ENCODE measurements at regions not wholly inside any gene's neighbourhood (a gene's known extent, or its start where the extent isn't known, plus 50 kb on each side); places are given as distances from the start of the nearest gene placed in this dataset.
"Not testable (repeated sequence)": the region's sequence is repeated elsewhere in the genome, so short reads cannot be mapped to it uniquely, and the experiment has no call there.

DNA sequence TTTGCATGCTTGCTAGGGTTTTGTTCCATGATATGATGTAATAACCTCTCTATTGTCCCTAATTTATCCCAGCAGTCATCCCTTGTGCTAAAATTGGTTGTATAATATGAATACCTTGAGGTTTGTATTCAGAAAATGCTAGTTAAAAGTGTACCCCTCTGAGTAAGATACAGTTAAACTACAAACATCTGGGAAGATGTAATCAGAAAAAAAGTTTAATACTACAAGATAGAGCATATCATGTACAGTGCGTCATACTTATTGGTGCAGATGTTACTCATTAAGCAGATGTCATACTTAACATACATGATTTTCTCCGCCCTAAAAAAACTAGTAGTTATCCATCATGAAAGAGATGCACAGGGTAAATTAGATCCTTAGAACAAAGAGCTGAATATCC lies 336.1 kb upstream of the KCND2 start:
- no peak for DNase-seq (ENCODE audit: low read depth, low spot score)

DNA sequence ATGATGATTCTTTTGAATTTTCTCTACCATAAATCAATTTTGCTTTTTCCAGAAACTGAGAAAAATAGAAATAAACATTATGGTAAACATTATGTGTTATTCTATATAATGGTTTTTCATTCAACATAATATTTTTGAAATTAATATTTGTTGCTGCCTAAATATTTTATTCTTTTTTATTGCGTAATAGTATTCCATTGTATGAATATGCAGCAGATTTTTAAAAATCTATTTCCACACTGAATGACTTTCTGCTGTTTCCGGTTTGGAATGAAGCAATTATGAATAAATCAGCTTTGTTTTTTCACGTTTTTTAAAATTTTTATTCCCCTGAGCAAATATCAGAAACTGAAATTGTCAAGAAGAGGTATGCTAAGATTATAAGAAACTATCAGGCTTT lies 335.2 kb upstream of the KCND2 start:
- DNase-seq (ENCODE audit: low read depth, low spot score) = no peak

DNA sequence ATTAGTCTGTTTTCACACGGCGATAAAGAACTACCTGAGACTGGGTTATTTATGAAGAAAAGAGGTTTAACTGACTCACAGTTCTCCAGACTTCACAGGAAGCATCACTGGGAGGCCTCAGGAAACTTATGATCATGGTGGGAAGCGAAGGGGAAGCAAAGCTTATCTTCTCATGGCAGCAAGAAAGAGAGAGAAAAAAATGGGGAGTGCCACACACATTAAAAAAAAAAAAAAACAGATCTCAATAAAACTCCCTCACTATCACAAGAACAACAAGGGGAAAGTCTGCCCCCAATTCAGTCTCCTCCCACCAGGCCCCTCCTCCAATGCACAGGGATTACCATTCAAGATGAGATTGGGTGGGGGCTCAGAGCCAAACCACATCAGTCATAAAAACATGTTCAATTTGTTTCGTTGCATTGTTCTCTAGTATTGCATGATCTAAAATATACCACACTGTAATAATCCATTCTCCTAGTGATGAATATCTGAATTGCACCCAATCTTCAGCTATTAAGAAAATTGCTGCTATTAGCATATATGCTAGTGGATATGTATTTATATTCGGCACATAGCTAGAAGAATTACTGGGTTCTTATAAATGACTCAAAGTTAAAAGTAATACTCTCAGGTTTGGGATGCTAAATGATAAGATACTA lies 328.9 kb upstream of the KCND2 start:
- no peak for DNase-seq (ENCODE audit: low read depth, low spot score)

DNA sequence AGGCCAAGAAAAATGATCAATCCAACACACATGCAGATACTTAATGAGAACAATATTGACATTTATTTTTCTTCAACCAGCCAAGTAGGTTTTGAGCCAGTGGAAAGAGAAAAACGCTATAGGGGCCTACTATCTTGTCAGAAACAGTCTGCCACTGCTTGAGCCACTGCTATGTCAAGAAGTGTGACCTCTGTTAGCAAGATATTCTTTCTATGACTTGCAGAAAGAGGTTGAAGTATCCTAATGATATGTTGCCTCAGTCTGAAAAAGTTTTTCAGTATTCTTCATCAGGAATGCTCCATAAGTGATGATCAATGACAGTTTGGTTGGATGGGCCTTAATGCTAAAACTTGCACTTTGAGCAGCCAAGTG lies 328.4 kb upstream of the KCND2 start:
- DNase-seq (ENCODE audit: low read depth, low spot score) = no peak

DNA sequence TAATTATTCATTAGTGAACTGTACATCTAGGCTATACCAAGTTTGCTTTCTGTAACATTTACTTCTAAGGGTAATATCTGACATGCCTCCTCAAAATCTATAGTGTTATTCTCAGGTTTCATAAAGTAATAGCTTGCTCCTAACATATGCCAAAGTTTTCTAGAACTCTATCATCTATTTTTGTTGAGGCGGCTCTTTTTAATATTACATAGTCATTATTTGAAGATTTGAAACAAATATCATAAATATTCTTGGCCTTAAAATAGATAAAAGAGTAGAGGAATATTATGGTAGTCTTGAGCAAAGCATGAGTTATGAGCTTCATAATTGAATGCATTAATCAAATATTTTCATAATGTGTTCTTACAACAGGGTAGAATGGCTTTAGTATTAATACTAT lies 327.2 kb upstream of the KCND2 start:
- DNase-seq (ENCODE audit: low read depth, low spot score) = no peak

DNA sequence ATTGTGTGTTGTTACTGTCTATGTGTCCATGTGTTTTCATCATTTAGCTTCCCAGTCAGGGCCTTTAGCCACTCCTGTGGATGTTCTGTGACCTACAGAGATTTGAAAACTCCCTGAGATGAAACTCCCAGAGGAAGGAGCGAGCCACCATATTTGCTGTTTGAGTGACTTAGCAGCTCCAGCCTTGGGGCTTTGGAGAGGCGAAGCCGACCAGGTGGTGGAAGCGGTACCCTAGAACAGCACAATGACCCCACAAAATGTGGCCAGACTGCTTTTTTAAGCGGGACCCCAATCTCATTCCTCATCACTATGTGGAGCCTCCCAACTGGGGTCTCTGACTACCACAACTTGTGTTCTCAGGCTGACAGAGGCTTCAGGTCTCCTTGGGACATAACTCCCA lies 323.9 kb upstream of the KCND2 start:
- no peak for DNase-seq (ENCODE audit: low read depth, low spot score)

DNA sequence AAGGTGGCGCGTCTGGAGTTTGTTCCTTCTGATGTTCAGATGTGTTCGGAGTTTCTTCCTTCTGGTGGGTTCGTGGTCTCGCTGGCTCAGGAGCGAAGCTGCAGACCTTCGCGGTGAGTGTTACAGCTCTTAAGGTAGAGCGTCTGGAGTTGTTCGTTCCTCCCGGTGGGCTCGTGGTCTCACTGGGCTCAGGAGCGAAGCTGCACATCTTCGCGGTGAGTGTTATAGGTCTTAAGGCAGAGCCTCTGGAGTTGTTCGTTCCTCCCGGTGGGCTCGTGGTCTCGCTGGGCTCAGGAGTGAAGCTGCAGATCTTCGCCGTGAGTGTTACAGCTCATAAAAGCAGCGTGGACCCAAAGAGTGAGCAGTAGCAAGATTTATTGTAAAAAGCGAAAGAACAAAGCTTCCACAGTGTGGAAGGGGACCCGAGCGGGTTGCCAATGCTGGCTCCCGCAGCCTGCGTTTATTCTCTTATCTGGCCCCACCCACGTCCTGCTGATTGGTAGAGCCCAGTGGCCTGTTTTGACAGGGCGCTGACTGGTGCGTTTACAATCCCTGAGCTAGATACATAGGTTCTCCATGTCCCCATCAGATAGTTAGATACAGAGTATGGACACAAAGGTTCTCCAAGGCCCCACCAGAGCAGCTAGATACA lies 322.5 kb upstream of the KCND2 start:
- not testable (repeated sequence) for DNase-seq (ENCODE audit: low read depth, low spot score)

DNA sequence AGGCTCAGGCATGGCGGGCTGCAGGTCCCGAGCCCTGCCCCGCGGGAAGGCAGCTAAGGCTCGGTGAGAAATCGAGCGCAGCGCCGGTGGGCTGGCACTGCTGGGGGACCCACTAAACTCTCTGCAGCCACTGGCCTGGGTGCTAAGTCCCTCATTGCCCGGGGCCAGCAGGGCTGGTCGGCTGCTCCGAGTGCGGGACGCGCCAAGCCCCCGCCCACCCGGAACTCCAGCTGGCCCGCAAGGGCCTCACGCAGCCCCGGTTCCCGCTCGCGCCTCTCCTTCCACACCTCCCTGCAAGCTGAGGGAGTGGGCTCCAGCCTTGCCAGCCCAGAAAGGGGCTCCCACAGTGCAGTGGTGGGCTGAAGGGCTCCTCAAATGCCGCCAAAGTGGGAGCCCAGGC lies 321.4 kb upstream of the KCND2 start:
- not testable (repeated sequence) for DNase-seq (ENCODE audit: low read depth, low spot score)

DNA sequence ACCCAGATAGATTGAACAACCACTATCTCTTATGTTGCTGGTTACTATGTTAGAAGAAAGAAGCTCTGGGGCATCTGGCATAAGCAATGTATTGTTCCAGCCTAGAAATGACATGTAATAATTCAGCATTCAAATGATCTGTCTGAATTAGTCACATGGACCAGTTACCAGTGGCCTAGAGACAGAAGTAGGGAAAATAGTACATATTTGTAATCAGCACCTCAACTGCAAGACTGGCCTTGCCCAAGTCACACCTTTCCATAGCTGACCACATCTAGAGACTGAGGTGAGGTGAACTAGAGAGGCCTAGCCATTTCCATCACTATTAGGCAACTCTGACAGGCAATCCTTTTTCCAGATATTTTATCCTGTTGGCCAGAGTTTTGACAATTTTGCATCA lies 315.6 kb upstream of the KCND2 start:
- no peak for DNase-seq (ENCODE audit: low read depth, low spot score)

DNA sequence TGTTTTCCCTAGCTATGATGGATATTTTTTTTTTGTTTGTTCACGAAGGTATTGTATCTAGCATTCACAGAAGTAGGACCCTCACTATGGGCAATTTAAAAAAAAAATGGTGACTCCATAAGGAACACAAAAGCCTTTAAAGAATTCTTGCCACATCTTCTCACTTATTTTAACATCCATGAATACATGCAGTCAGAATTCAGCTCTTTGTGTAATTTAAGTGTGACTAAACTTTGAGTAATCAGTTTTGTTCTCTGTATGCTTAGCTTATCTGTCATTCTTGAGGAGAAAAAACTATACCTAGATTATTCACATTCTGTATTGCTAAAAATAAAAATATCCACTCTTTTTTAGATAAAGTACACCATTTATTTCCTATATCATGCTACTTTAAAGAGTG lies 313.2 kb upstream of the KCND2 start:
- no peak for DNase-seq (ENCODE audit: low read depth, low spot score)

DNA sequence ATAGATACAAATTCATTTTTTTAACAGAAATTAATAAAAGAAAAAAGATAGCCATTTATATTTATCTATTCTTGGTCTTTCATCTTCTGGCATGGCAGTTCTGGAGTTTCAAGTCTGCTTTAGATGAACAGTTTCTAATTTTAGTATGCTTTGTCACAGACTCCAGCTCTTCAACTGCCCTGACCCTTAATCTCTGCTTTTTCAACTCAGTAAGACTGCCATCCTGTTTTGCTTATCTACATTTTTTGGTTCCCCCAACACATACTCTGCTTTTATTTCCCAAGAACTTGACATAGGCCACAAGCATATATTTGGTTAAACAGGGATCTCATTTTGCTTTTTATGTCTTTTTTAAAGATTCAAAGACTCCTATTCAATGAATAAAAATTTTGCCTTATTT lies 309.3 kb upstream of the KCND2 start:
- no peak for DNase-seq (ENCODE audit: low read depth, low spot score)

DNA sequence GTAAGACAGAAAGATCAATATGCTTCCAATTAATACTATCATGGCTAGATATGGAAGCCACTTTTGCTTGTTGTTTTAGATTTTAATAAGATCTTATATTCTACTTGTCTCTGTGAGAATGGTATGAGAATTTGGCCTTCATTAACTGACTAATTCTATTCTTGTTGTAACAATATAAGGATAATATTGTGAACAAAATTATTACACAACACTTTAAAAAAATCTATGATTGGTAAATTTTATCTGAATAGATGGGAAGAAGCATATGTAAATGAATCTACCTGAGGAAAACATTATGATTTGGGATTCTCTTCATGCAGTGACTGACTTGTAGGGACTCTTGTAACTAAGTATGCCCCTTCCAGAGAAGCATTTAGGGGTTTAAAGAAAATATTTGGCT lies 308.9 kb upstream of the KCND2 start:
- no peak for DNase-seq (ENCODE audit: low read depth, low spot score)

DNA sequence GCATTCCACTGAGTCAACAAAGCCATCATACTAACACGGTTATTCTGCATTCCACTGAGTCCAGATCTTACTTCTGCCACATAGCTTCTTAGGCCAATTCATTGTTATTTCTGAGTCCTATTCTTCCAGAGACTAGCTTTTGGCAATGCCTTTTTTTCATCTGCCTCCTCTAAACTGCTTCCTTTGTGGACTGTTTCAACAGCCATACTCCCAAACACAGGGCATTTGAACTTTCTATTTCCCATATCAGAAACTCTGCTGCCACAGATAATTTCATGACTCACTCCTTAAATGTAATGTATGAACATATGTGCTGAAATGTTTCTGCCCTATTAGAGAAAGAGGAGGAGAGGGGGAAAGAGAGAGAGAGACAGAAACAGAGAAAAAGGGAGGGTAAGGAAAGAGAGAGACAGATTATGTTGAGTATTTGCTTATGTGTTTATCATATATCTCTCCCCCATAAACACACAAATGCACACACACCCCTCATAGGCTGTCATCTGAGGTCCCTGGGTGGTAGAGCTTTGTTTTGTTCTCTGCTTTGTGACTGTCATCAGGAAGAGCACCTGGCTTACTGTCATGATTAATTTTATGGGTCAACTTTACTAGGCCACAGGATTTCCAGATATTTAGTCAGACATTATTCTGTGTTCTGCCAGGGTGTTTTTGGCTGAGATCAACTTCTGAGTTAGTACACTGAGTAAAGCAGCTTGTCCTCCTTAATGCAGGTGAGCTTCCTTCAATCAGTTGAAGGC lies 308.0 kb upstream of the KCND2 start:
- no peak for DNase-seq (ENCODE audit: low read depth, low spot score)

DNA sequence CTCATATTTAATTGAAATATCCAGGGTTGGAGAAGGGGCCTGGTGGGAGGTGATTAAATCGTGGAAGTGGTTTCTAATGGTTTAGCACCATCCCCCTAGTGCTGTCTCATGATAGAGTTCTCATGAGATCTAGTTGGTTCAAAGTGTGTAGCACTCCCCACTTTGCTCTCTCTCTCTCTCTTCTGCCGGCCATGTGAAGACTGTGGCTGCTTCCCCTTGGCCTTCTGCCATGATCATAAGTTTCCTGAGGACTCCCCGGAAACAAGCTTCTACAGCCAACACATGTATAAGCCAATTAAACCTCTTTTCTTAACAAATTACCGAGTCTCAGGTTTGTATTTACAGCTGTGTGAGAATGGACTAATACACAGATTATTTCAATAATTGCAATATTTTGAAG lies 305.8 kb upstream of the KCND2 start:
- no peak for DNase-seq (ENCODE audit: low read depth, low spot score)

DNA sequence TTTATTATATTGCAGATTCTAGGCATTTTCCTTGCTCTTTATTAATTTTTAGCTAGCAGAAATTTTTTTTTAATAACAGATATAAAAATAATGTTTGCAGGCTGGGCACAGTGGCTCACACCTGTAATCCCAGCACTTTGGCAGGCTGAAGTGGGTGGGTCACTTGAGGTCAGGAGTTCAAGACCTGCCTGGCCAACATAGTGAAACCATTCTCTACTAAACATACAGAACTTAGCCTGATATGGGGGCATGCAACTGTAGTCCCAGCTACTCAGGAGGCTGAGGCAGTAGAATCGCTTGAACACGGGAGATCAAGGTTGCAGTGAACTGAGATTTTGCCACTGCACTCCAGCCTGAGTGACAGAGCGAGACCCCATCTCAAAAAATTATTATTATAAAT lies 304.6 kb upstream of the KCND2 start:
- DNase-seq (ENCODE audit: low read depth, low spot score) = not testable (repeated sequence)

DNA sequence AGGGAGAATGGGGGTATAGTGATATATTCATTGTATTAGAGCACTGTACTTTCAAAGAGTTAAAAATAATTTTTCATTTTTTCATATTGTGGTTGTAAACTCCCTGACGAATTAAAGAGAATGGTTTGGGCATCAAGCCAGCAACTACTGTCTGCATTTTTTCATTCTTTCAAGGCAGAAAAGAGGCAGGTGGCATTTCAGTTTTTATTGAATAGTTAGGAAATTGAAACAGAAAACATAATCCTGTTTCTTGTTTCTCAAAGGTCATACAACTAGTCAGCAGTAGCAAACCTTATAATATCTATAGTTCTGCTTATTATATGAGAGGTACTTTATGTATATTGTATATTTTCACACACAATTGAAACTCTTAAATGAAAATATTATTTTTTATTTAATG lies 303.9 kb upstream of the KCND2 start:
- DNase-seq (ENCODE audit: low read depth, low spot score) = no peak

DNA sequence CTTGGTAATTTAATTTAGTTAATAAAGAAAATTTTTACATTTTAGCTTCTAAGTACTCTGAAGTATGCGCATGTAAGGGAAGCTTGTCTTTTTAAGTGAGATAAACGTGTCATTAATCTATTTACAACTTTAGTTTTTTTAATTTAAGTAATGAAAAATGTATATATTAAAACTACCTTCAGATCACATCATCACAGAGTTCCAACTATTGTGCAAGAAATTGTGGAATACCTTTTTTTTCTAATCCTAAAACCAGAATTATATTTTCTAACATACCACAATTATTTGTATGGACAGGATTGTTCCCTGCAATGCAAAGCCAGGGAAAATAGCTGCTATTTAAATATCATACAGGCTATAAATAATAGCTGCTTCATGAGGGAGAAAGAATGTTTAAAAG lies 303.2 kb upstream of the KCND2 start:
- no peak for DNase-seq (ENCODE audit: low read depth, low spot score)

DNA sequence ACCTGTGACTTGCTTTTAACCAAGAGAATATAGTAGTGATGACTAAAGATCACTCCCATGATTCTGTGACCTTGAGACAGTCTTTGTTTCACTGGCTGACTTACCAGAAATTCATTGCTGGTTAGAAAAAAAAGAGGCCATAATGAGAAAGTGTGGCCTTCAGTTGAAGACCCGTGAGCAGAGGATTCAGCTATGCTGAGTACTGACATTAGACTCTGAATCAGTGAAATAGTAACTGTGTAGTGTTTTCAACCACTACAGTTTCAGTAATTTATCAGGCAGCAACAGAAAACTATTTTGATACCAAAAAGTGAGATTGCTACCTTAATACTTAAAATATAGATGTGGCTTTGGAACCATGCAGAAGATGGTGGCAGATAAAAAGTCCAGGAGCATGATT lies 298.0 kb upstream of the KCND2 start:
- no peak for DNase-seq (ENCODE audit: low read depth, low spot score)

DNA sequence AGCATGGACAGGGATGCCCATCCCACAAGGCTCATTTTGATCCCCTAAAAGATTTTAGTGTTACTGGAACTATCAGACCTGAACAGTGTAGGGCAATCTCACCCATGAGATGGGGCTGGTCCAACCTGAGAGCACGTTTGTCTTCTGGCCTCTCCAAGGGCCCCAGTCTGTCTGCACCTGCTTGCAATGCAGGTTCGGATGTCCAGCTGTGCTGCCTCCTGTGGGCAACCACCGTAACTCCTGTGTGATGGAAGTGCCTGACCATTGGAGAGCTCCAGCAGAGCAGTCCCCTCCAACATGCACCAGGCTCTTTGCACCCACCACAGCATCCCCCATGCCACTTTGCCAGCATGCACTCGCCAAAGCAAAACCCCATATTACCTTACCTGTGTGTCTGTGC lies 290.1 kb upstream of the KCND2 start:
- DNase-seq (ENCODE audit: low read depth, low spot score) = no peak

DNA sequence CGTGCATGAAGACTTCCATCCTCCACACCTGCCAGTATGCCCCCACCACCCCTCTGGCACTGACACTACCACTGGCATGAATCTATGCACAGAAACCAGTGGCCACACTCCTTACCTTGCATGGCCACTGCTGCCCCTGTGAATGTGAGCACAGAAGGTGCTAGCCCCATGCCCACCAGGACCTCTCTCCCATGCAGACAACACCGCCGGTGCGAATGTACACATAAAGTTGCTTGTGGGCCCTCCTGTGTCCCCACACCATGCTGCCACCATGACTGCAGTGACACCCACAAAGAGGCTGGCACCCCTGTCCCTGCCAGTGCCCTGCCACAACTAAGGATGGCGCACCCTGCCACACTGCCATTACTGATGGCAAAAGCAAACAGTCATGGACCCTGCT lies 289.5 kb upstream of the KCND2 start:
- DNase-seq (ENCODE audit: low read depth, low spot score) = no peak

DNA sequence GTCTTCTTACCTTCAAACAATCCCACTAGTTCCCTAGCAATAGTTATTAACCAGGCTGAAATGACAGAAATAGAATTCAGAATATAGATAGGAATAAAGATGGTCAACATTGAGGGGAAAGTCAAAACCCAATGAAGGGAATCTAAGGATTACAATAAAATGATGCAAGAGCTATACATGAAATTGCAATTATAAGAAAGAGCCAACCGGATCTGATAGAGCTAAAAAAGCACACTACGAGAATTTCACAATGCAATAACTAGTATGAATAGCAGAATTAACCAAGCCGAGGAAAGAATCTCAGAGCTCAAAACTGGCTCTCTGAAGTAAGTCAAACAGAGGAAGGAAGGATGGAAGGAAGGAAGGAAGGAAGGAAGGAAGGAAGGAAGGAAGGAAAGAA lies 288.7 kb upstream of the KCND2 start:
- DNase-seq (ENCODE audit: low read depth, low spot score) = no peak

DNA sequence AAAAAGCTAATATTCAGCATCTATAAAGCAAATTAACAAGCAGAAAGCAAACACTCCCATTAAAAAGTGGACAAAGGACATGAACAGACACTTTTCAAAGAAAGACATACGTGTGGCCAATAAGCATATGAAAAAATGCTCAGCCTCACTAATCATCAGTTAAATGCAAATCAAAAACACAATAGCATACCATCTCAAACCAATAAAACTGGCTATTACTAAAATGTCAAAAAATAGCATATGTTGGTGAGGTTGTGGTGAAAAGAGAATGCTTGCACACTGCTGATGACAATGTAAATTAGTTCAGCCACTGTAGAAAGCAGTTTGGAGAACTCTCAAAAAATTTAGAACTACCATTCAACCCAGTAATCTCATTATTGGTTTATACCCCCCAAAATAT lies 284.6 kb upstream of the KCND2 start:
- no peak for DNase-seq (ENCODE audit: low read depth, low spot score)

DNA sequence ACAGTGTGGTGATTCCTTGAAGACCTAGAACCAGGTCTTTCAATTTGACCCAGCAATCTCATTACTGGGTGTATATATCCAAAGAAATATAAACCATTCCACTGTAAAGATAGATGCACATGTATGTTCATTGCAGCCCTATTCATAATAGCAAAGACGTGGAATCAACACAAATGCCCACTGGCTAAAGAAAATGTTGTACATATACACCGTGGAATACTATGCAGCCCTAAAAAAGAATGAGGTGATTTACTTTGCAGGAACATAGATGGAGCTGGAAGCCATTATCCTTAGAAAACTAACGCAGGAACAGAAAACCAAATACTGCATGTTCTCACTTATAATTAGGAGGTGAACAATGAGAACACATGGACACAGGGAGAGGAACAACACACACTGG lies 278.0 kb upstream of the KCND2 start:
- no peak for DNase-seq (ENCODE audit: low read depth, low spot score)
